ENCODE measurements at regions not wholly inside any gene's neighbourhood (a gene's known extent, or its start where the extent isn't known, plus 50 kb on each side); places are given as distances from the start of the nearest gene placed in this dataset.
A peak's percentile ranks its signal among the peaks of the same experiment; 100 is the strongest.

- intact Hi-C loops (cut with micrococcal nuclease; ENCODE audit: unreplicated experiment) (no loop called here), in situ Hi-C loops (cut with HindIII; ENCODE audit: extremely low pct_ligation_motif_present, low pct_unique_long_range_greater_than_20kb) (no loop called here)
- no TSS peak for BruUV-seq (replicated peaks)
- H3K27me3 ChIP-seq (ENCODE audit: control insufficient read depth in 1 of 2, insufficient read depth in 2 of 2, low read length in 2 of 2), result no peaks in the 10 kb centered on the region
- H3K9ac ChIP-seq (ENCODE audit: insufficient read depth, low read depth, low read length), result no peak overlapping the region
- H3K4me1 ChIP-seq (ENCODE audit: insufficient read depth, low read length), result peaks cover 8% of the 10 kb centered on the region; the same call in 1 of the 2 replicates
- POLR2A ChIA-PET, result no interaction called here
- 0% methylated on average over 2 of the region's 2 CpGs for WGBS (ENCODE audit: low lambda C conversion rate)
- H3K27ac ChIP-seq (ENCODE audit: extremely low read length, insufficient read depth, low read length), result no peak overlapping the region
- ATAC-seq (peak; percentile 46; the same call in 2 of the 3 replicates), FAIRE-seq (no peak), DNase-seq (ENCODE audit: low spot score) (peak; percentile 34)
- no peak overlapping the region for H2AFZ ChIP-seq (ENCODE audit: low read length)
- H3K79me2 ChIP-seq (ENCODE audit: insufficient read depth, low read length), result no peaks in the 10 kb centered on the region
- no peaks in the 10 kb centered on the region for H3K36me3 ChIP-seq (replicated peaks in 1 of 2; ENCODE audit: control insufficient read depth in 1 of 2, insufficient read depth in 2 of 2, low read length in 2 of 2)
- no peak overlapping the region for H3K4me3 ChIP-seq (replicated peaks in 1 of 3; ENCODE audit: insufficient read depth in 1 of 3, low read depth in 2 of 3, low read length in 3 of 3)
- CTCF ChIA-PET (ENCODE audit: low intra/inter-chr PET ratio, low total read pairs), result no interaction called here
- H4K20me1 ChIP-seq (ENCODE audit: insufficient read depth, low read length), result no peaks in the 10 kb centered on the region
- H3K4me2 ChIP-seq (ENCODE audit: low read depth, low read length), result no peak overlapping the region
- H3K9me3 ChIP-seq (ENCODE audit: low read length), result no peaks in the 10 kb centered on the region
- TF ChIP-seq, protein P1, sequence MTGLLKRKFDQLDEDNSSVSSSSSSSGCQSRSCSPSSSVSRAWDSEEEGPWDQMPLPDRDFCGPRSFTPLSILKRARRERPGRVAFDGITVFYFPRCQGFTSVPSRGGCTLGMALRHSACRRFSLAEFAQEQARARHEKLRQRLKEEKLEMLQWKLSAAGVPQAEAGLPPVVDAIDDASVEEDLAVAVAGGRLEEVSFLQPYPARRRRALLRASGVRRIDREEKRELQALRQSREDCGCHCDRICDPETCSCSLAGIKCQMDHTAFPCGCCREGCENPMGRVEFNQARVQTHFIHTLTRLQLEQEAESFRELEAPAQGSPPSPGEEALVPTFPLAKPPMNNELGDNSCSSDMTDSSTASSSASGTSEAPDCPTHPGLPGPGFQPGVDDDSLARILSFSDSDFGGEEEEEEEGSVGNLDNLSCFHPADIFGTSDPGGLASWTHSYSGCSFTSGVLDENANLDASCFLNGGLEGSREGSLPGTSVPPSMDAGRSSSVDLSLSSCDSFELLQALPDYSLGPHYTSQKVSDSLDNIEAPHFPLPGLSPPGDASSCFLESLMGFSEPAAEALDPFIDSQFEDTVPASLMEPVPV (CRISPR knock-in tag; IDR thresholded peaks at IDR 0.05), result no peak
- TF ChIP-seq RARA (CRISPR knock-in tag; IDR thresholded peaks at IDR 0.05) (peak; percentile 28; the same call in 1 of the 2 replicates), HHEX (CRISPR knock-in tag; IDR thresholded peaks at IDR 0.05) (no peak), ZNF460 (CRISPR knock-in tag; IDR thresholded peaks at IDR 0.05; ENCODE audit: borderline replicate concordance) (no peak), ZBTB21 (CRISPR knock-in tag; IDR thresholded peaks at IDR 0.05) (no peak), ZNF446 (CRISPR knock-in tag; IDR thresholded peaks at IDR 0.05) (no peak), ZNF468 (CRISPR knock-in tag; IDR thresholded peaks at IDR 0.05) (no peak), ZNF431 (CRISPR knock-in tag; IDR thresholded peaks at IDR 0.05; ENCODE audit: borderline replicate concordance, low read depth) (no peak), HMG20B (CRISPR knock-in tag; conservative IDR thresholded peaks at IDR 0.05) (no peak), SRY (CRISPR knock-in tag; IDR thresholded peaks at IDR 0.05) (no peak), KLF11 (CRISPR knock-in tag; IDR thresholded peaks at IDR 0.05) (0 out of 2 replicates have a peak, but pooled peaks have one; percentile 47), BORCS8-MEF2B (CRISPR knock-in tag; IDR thresholded peaks at IDR 0.05) (no peak), NFIB (CRISPR knock-in tag; IDR thresholded peaks at IDR 0.05; ENCODE audit: borderline replicate concordance) (no peak), GABPB1 (CRISPR knock-in tag; IDR thresholded peaks at IDR 0.05) (no peak), RBFOX2 (IDR thresholded peaks at IDR 0.05; ENCODE audit: low read depth, low read length) (no peak), HDAC1 (CRISPR knock-in tag; IDR thresholded peaks at IDR 0.05) (no peak)
- TF ChIP-seq, protein P2, sequence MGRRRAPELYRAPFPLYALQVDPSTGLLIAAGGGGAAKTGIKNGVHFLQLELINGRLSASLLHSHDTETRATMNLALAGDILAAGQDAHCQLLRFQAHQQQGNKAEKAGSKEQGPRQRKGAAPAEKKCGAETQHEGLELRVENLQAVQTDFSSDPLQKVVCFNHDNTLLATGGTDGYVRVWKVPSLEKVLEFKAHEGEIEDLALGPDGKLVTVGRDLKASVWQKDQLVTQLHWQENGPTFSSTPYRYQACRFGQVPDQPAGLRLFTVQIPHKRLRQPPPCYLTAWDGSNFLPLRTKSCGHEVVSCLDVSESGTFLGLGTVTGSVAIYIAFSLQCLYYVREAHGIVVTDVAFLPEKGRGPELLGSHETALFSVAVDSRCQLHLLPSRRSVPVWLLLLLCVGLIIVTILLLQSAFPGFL (CRISPR knock-in tag; IDR thresholded peaks at IDR 0.05), result no peak
- TF ChIP-seq, protein P3, sequence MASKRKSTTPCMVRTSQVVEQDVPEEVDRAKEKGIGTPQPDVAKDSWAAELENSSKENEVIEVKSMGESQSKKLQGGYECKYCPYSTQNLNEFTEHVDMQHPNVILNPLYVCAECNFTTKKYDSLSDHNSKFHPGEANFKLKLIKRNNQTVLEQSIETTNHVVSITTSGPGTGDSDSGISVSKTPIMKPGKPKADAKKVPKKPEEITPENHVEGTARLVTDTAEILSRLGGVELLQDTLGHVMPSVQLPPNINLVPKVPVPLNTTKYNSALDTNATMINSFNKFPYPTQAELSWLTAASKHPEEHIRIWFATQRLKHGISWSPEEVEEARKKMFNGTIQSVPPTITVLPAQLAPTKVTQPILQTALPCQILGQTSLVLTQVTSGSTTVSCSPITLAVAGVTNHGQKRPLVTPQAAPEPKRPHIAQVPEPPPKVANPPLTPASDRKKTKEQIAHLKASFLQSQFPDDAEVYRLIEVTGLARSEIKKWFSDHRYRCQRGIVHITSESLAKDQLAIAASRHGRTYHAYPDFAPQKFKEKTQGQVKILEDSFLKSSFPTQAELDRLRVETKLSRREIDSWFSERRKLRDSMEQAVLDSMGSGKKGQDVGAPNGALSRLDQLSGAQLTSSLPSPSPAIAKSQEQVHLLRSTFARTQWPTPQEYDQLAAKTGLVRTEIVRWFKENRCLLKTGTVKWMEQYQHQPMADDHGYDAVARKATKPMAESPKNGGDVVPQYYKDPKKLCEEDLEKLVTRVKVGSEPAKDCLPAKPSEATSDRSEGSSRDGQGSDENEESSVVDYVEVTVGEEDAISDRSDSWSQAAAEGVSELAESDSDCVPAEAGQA (IDR thresholded peaks at IDR 0.05; ENCODE audit: low read depth), result no peak
- TF ChIP-seq, protein P3 (CRISPR knock-in tag; IDR thresholded peaks at IDR 0.05; ENCODE audit: borderline replicate concordance), result no peak
These were observed 185.4 kb downstream of the ABCC12 start for GRCh38 chr16:47970291-47970931.
